ENCODE measurements at regions not wholly inside any gene's neighbourhood (a gene's known extent, or its start where the extent isn't known, plus 50 kb on each side); places are given as distances from the start of the nearest gene placed in this dataset.

GRCh38 chr5:4877579-4877978 lies 262.6 kb upstream of the ADAMTS16 start:
- Mint-ChIP-seq H3K4me3 (no peak overlapping the region), H3K27ac (ENCODE audit: unreplicated experiment) (no peak overlapping the region), H3K4me1 (no peaks in the 10 kb centered on the region), H3K36me3 (ENCODE audit: low read depth) (no peaks in the 10 kb centered on the region), H3K27me3 (ENCODE audit: low read depth) (no peaks in the 10 kb centered on the region), H3K9me3 (no peaks in the 10 kb centered on the region)
- DNase-seq (ENCODE audit: low read depth, low spot score) = no peak
- TF ChIP-seq, protein P1, sequence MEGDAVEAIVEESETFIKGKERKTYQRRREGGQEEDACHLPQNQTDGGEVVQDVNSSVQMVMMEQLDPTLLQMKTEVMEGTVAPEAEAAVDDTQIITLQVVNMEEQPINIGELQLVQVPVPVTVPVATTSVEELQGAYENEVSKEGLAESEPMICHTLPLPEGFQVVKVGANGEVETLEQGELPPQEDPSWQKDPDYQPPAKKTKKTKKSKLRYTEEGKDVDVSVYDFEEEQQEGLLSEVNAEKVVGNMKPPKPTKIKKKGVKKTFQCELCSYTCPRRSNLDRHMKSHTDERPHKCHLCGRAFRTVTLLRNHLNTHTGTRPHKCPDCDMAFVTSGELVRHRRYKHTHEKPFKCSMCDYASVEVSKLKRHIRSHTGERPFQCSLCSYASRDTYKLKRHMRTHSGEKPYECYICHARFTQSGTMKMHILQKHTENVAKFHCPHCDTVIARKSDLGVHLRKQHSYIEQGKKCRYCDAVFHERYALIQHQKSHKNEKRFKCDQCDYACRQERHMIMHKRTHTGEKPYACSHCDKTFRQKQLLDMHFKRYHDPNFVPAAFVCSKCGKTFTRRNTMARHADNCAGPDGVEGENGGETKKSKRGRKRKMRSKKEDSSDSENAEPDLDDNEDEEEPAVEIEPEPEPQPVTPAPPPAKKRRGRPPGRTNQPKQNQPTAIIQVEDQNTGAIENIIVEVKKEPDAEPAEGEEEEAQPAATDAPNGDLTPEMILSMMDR (conservative IDR thresholded peaks at IDR 0.05) = no peak

DNA sequence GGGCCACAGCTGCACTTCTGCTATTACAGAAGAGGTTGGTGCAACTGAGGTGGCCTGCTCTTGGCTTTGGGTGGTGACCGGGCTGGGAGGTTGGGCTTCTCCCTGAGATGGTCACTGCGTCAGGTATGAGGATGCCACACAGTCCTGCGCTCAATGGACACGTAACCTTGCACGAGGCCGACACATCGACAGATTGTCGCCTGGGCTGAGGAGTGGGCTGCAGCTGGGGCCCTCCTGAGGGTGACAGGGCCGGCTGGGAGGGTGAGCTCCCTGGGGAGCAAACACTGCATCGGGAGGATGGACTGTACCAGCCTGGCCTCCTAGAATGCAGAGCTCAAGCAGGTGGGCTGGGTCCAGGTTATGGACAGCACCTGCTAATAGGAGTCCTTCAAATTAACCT lies 261.1 kb upstream of the ADAMTS16 start:
- H3K27ac Mint-ChIP-seq (ENCODE audit: unreplicated experiment) = no peak overlapping the region
- no peak overlapping the region for H3K4me3 Mint-ChIP-seq
- H3K4me1 Mint-ChIP-seq = no peaks in the 10 kb centered on the region
- no peaks in the 10 kb centered on the region for H3K27me3 Mint-ChIP-seq (ENCODE audit: low read depth)
- no peaks in the 10 kb centered on the region for H3K9me3 Mint-ChIP-seq
- DNase-seq (ENCODE audit: low read depth, low spot score) = no peak
- H3K36me3 Mint-ChIP-seq (ENCODE audit: low read depth) = no peaks in the 10 kb centered on the region
- TF ChIP-seq, protein P1 (conservative IDR thresholded peaks at IDR 0.05) = no peak

DNA sequence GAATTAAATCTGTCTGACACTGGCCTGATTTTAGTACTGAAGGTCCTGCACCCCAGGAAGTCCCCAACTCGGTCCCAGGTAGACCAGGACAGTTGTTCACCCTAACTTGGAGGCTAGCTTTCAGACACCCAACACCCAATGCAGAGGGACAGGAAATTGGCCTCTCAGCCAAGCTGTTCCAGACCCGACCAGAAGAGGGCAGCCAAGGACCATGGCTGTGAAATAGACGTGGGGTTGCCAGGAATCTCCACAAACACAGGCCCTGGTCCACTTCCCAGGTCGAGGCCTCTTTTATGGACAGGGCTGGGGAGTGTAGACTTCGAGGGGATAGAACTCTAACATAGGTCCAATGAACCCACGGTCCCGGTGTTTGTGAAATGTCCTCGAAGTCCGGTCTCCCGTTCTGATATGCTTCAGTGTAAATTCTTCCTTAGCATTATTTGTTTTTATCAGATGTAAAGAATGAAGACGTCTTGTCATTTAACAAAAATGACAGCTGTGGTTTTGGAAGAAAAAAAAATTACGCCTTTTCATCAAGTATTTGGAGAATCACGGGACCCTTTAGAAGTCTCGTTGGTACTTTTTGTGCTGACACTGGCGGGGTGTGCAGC lies 260.3 kb upstream of the ADAMTS16 start:
- H3K36me3 Mint-ChIP-seq (ENCODE audit: low read depth) = no peaks in the 10 kb centered on the region
- H3K9me3 Mint-ChIP-seq = no peaks in the 10 kb centered on the region
- H3K4me3 Mint-ChIP-seq = no peak overlapping the region
- H3K27me3 Mint-ChIP-seq (ENCODE audit: low read depth) = no peaks in the 10 kb centered on the region
- H3K27ac Mint-ChIP-seq (ENCODE audit: unreplicated experiment) = no peak overlapping the region
- peak; percentile 81 for DNase-seq (ENCODE audit: low read depth, low spot score)
- H3K4me1 Mint-ChIP-seq = no peaks in the 10 kb centered on the region
- TF ChIP-seq, protein P1 (conservative IDR thresholded peaks at IDR 0.05) = peak; percentile 94

GRCh38 chr5:4880304-4880741 lies 259.8 kb upstream of the ADAMTS16 start:
- Mint-ChIP-seq H3K9me3 (no peaks in the 10 kb centered on the region), H3K4me3 (no peak overlapping the region), H3K27ac (ENCODE audit: unreplicated experiment) (no peak overlapping the region), H3K4me1 (no peaks in the 10 kb centered on the region), H3K27me3 (ENCODE audit: low read depth) (no peaks in the 10 kb centered on the region), H3K36me3 (ENCODE audit: low read depth) (no peaks in the 10 kb centered on the region)
- TF ChIP-seq, protein P1 (conservative IDR thresholded peaks at IDR 0.05) = no peak
- DNase-seq (ENCODE audit: low read depth, low spot score) = no peak

GRCh38 chr5:4881366-4882002 lies 258.6 kb upstream of the ADAMTS16 start:
- H3K9me3 Mint-ChIP-seq = no peaks in the 10 kb centered on the region
- no peak overlapping the region for H3K27ac Mint-ChIP-seq (ENCODE audit: unreplicated experiment)
- no peak for DNase-seq (ENCODE audit: low read depth, low spot score)
- H3K36me3 Mint-ChIP-seq (ENCODE audit: low read depth) = no peaks in the 10 kb centered on the region
- H3K4me1 Mint-ChIP-seq = no peaks in the 10 kb centered on the region
- H3K27me3 Mint-ChIP-seq (ENCODE audit: low read depth) = no peaks in the 10 kb centered on the region
- TF ChIP-seq, protein P1 (conservative IDR thresholded peaks at IDR 0.05) = no peak
- no peak overlapping the region for H3K4me3 Mint-ChIP-seq

All from neural crest cell (in vitro differentiated cells).